Neural cell (in vitro differentiated cells): ENCODE measurements at regions not wholly inside any gene's neighbourhood (a gene's known extent, or its start where the extent isn't known, plus 50 kb on each side); places are given as distances from the start of the nearest gene placed in this dataset.

Experiments
- H2AFZ ChIP-seq: fragments of 200-600, 300-800 bp; sonication (generic), shearing (Covaris generic); 2 replicates; pipeline ENCODE4 v1.6.0; 2014; ENCODE audit warnings: low read depth, mild to moderate bottlenecking, antibody characterized with exemption, low read length, moderate library complexity
- H3F3A ChIP-seq: fragments of 200-600 bp; shearing (Covaris generic); 2 replicates; pipeline ENCODE4 v1.6.1; 2016; ENCODE audit warnings: mild to moderate bottlenecking, moderate library complexity, mixed read lengths, antibody characterized with exemption, low read length; ENCODE audit not compliant: insufficient read depth, poor library complexity, severe bottlenecking
- H3K27ac ChIP-seq: fragments of 200-600, 300-800 bp; sonication (generic), shearing (Covaris generic); 2 replicates; pipeline ENCODE4 v1.5.1; 2014; ENCODE audit warnings: mild to moderate bottlenecking, low read length, moderate library complexity
- H3K27me3 ChIP-seq: fragments of 300-800, 200-600 bp; sonication (generic), shearing (Covaris generic); 2 replicates; pipeline ENCODE4 v1.6.0; 2014; ENCODE audit warnings: mild to moderate bottlenecking, low read depth, low read length, moderate library complexity; ENCODE audit not compliant: insufficient read depth
- H3K36me3 ChIP-seq: fragments of 300-800, 200-600 bp; sonication (generic), shearing (Covaris generic); 2 replicates; pipeline ENCODE4 v1.5.1; 2014; ENCODE audit warnings: mild to moderate bottlenecking, antibody characterized with exemption, low read length, moderate library complexity; ENCODE audit not compliant: insufficient read depth
- H3K4me2 ChIP-seq: fragments of 300-800, 200-600 bp; sonication (generic), shearing (Covaris generic); 2 replicates; pipeline ENCODE4 v1.6.0; 2014; ENCODE audit warnings: mild to moderate bottlenecking, low read length
- H3K4me3 ChIP-seq: fragments of 300-800, 200-600 bp; sonication (generic), shearing (Covaris generic); 2 replicates; pipeline ENCODE4 v1.5.1; 2014; ENCODE audit warnings: mild to moderate bottlenecking, low read length, moderate library complexity
- H3K79me2 ChIP-seq: fragments of 200-600 bp; shearing (Covaris generic); replicated peaks from 2 replicates; pipeline ENCODE4 v1.6.0; 2014; ENCODE audit warnings: mild to moderate bottlenecking, low read length, moderate library complexity; ENCODE audit not compliant: insufficient read depth
- H3K9ac ChIP-seq: fragments of 300-800, 200-600 bp; sonication (generic), shearing (Covaris generic); 2 replicates; pipeline ENCODE4 v1.6.1; 2016; ENCODE audit warnings: mild to moderate bottlenecking, low read length, mixed read lengths
- H3K9me2 ChIP-seq: fragments of 200-600 bp; shearing (Covaris generic); 2 replicates; pipeline ENCODE4 v1.6.1; 2016; ENCODE audit warnings: mild to moderate bottlenecking, low read length, mixed read lengths; ENCODE audit not compliant: insufficient read depth
- H3K9me3 ChIP-seq: fragments of 200-600, 300-800 bp; sonication (generic), shearing (Covaris generic); 2 replicates; pipeline ENCODE4 v1.6.1; 2016; ENCODE audit warnings: mild to moderate bottlenecking, mixed run types, low read length, moderate library complexity, mixed read lengths
- H4K20me1 ChIP-seq: fragments of 200-600 bp; shearing (Covaris generic); 2 replicates; pipeline ENCODE4 v1.6.1; 2016; ENCODE audit warnings: mild to moderate bottlenecking, mixed run types; ENCODE audit not compliant: insufficient read depth
- EP300 ChIP-seq: fragments of 450-650 bp; conservative IDR thresholded peaks from 2 replicates; pipeline ENCODE4 v1.6.1; 2014; ENCODE audit warnings: antibody characterized with exemption, mild to moderate bottlenecking, moderate library complexity; ENCODE audit not compliant: poor library complexity, severe bottlenecking
- EZH2 ChIP-seq: fragments of 200-600, 300-800 bp; shearing (Covaris generic), sonication (generic); IDR thresholded peaks from 2 replicates; pipeline ENCODE4 v1.6.1; 2014; ENCODE audit warnings: antibody characterized with exemption, low read length, borderline replicate concordance, mild to moderate bottlenecking; ENCODE audit not compliant: insufficient read depth, poor library complexity, severe bottlenecking
- MXI1 ChIP-seq: fragments of 450-650 bp; conservative IDR thresholded peaks from 2 replicates; pipeline ENCODE4 v1.6.1; 2014; ENCODE audit warnings: antibody characterized with exemption, mild to moderate bottlenecking; ENCODE audit not compliant: poor library complexity, severe bottlenecking
- POLR2AphosphoS5 ChIP-seq: IDR thresholded peaks from 2 replicates; pipeline ENCODE4 v1.6.1; 2012
- RAD21 ChIP-seq: fragments of 450-650 bp; conservative IDR thresholded peaks from 2 replicates; pipeline ENCODE4 v1.6.1; 2014; ENCODE audit warnings: antibody characterized with exemption, mild to moderate bottlenecking, moderate library complexity
- SMC3 ChIP-seq: fragments of 450-650 bp; conservative IDR thresholded peaks from 2 replicates; pipeline ENCODE4 v1.6.1; 2014; ENCODE audit warnings: antibody characterized with exemption, mild to moderate bottlenecking, moderate library complexity; ENCODE audit not compliant: poor library complexity
- TAF1 ChIP-seq: IDR thresholded peaks from 2 replicates; pipeline ENCODE4 v1.6.1; 2012; ENCODE audit warnings: low read depth
- TF ChIP-seq, protein P1 (sequence below): IDR thresholded peaks from 2 replicates; pipeline ENCODE4 v1.6.1; 2012; ENCODE audit warnings: borderline replicate concordance
- TF ChIP-seq, protein P2 (sequence below): fragments of 450-650 bp; IDR thresholded peaks from 2 replicates; pipeline ENCODE4 v1.5.1; 2014; ENCODE audit warnings: antibody characterized with exemption, mild to moderate bottlenecking, moderate library complexity; ENCODE audit not compliant: poor library complexity, severe bottlenecking

DNA sequence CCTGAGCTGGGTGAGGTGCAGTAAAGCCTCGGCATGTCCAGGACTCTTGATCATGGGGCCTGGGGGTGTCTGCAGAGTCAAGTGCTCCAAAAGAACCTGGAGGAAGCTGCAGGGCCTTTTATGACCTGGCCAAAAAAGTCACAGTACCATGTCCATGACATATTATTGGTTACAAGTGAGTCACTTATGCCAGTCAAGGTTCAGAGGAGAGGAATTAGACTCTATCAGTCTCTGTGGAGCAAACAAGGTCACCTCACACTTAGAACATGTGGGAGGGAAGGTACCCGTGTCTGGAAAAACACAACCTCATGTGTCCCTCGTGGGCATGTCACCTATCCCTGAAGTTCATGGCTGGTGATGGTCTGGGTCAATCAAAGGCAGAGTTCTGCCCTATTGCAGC lies 465.7 kb downstream of the FBXO15 start:
- no peak for TF ChIP-seq TAF1
- TF ChIP-seq EP300: no peak
- no peak for TF ChIP-seq EZH2
- TF ChIP-seq, protein P1, sequence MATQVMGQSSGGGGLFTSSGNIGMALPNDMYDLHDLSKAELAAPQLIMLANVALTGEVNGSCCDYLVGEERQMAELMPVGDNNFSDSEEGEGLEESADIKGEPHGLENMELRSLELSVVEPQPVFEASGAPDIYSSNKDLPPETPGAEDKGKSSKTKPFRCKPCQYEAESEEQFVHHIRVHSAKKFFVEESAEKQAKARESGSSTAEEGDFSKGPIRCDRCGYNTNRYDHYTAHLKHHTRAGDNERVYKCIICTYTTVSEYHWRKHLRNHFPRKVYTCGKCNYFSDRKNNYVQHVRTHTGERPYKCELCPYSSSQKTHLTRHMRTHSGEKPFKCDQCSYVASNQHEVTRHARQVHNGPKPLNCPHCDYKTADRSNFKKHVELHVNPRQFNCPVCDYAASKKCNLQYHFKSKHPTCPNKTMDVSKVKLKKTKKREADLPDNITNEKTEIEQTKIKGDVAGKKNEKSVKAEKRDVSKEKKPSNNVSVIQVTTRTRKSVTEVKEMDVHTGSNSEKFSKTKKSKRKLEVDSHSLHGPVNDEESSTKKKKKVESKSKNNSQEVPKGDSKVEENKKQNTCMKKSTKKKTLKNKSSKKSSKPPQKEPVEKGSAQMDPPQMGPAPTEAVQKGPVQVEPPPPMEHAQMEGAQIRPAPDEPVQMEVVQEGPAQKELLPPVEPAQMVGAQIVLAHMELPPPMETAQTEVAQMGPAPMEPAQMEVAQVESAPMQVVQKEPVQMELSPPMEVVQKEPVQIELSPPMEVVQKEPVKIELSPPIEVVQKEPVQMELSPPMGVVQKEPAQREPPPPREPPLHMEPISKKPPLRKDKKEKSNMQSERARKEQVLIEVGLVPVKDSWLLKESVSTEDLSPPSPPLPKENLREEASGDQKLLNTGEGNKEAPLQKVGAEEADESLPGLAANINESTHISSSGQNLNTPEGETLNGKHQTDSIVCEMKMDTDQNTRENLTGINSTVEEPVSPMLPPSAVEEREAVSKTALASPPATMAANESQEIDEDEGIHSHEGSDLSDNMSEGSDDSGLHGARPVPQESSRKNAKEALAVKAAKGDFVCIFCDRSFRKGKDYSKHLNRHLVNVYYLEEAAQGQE: no peak
- no peak for TF ChIP-seq SMC3
- TF ChIP-seq, protein P2, sequence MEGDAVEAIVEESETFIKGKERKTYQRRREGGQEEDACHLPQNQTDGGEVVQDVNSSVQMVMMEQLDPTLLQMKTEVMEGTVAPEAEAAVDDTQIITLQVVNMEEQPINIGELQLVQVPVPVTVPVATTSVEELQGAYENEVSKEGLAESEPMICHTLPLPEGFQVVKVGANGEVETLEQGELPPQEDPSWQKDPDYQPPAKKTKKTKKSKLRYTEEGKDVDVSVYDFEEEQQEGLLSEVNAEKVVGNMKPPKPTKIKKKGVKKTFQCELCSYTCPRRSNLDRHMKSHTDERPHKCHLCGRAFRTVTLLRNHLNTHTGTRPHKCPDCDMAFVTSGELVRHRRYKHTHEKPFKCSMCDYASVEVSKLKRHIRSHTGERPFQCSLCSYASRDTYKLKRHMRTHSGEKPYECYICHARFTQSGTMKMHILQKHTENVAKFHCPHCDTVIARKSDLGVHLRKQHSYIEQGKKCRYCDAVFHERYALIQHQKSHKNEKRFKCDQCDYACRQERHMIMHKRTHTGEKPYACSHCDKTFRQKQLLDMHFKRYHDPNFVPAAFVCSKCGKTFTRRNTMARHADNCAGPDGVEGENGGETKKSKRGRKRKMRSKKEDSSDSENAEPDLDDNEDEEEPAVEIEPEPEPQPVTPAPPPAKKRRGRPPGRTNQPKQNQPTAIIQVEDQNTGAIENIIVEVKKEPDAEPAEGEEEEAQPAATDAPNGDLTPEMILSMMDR: no peak
- TF ChIP-seq MXI1: no peak
- no peak for TF ChIP-seq RAD21
- TF ChIP-seq POLR2AphosphoS5: no peak

DNA sequence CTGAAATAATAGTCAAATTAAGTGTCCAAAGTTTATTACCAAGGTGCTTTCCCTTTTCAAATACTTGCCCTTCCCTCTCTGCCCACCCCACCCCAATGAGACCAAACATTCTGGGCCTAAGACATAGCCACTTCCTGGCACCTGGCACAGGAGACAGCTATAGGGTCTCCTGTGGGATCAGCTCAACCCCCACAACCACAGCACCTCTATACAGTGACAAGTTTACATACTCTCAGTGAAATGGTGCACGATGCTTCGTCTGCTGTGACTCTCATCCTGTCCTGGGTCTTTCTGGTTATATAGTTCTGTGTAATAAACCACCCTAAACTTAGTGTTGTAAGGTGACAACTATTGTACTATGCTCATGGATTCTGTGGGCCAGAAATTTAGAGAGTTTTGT lies 466.2 kb downstream of the FBXO15 start:
- H3K4me3 ChIP-seq: no peak overlapping the region
- no peaks in the 10 kb centered on the region for H3F3A ChIP-seq
- no peaks in the 10 kb centered on the region for H3K9me2 ChIP-seq
- no peak overlapping the region for H3K4me2 ChIP-seq
- no peak overlapping the region for H3K27ac ChIP-seq
- H4K20me1 ChIP-seq: no peaks in the 10 kb centered on the region
- H3K36me3 ChIP-seq: no peaks in the 10 kb centered on the region
- TF ChIP-seq POLR2AphosphoS5 (no peak), SMC3 (no peak), EP300 (no peak), TAF1 (no peak), EZH2 (no peak), MXI1 (no peak), RAD21 (no peak)
- TF ChIP-seq, protein P2: no peak
- TF ChIP-seq, protein P1: no peak
- H3K9ac ChIP-seq: no peak overlapping the region
- H3K9me3 ChIP-seq: no peaks in the 10 kb centered on the region
- no peaks in the 10 kb centered on the region for H3K27me3 ChIP-seq
- no peak overlapping the region for H2AFZ ChIP-seq
- no peaks in the 10 kb centered on the region for H3K79me2 ChIP-seq

More for the DNA sequence above, 465.7 kb downstream of the FBXO15 start:
- Histone ChIP-seq H3F3A (no peaks in the 10 kb centered on the region), H3K4me2 (no peak overlapping the region), H4K20me1 (no peaks in the 10 kb centered on the region), H3K4me3 (no peak overlapping the region), H3K36me3 (no peaks in the 10 kb centered on the region), H3K27me3 (no peaks in the 10 kb centered on the region), H3K79me2 (no peaks in the 10 kb centered on the region), H2AFZ (no peak overlapping the region), H3K9me2 (no peaks in the 10 kb centered on the region), H3K27ac (no peak overlapping the region), H3K9ac (no peak overlapping the region), H3K9me3 (no peaks in the 10 kb centered on the region)
